GM12878 (cell line): ENCODE measurements at regions not wholly inside any gene's neighbourhood (a gene's known extent, or its start where the extent isn't known, plus 50 kb on each side); places are given as distances from the start of the nearest gene placed in this dataset.

Source experiments
- ATAC-seq: fragments of 200-7000 bp; cut with Tn5 transposase; 3 replicates; pipeline ENCODE4 v1.9.1; 2020; ENCODE audit warnings: mild to moderate bottlenecking, moderate library complexity
- BruUV-seq: library from RNA; stranded (reverse); fragments of 400-500 nt; replicated peaks from 2 replicates; lab custom pipeline; 2021; lab: Mats Ljungman, UMichigan
- CTCF ChIA-PET: fragments of 300-600 bp; sonication (Branson Sonifier 250); formaldehyde crosslinking; extraction: SDS; loops from one replicate; lab custom pipeline; 2021; ENCODE audit warnings: inconsistent platforms; lab: Yijun Ruan, JAX
- POLR2A ChIA-PET: fragments of 350-600 bp; formaldehyde crosslinking; extraction: SDS; loops from one replicate; lab custom pipeline; 2021; ENCODE audit warnings: inconsistent platforms; lab: Charles Lee
- RAD21 ChIA-PET: fragments of 300-600 bp; sonication (Branson Sonifier 250); formaldehyde crosslinking; loops from one replicate; lab custom pipeline; 2023; ENCODE audit warnings: antibody characterized with exemption; ENCODE audit not compliant: unreplicated experiment; lab: Charles Lee
- SMC1A ChIA-PET: fragments of 300-600 bp; sonication (Branson Sonifier 250); formaldehyde crosslinking; loops from one replicate; lab custom pipeline; 2023; ENCODE audit not compliant: unreplicated experiment, uncharacterized antibody; lab: Charles Lee
- DNase-seq: peaks from one replicate; pipeline ENCODE4 v3.0.0-alpha.2; 2011; ENCODE audit warnings: low read depth, low spot score
- FAIRE-seq: peaks from 3 replicates; lab custom pipeline; 2011; peaks lifted over from hg19 to GRCh38; lab: Jason Lieb, UNC
- H2AFZ ChIP-seq: 2 replicates; pipeline ENCODE4 v1.6.0; 2011; ENCODE audit warnings: low read depth, low read length, control low read depth; ENCODE audit not compliant: control insufficient read depth
- H3K27ac ChIP-seq: 2 replicates; pipeline ENCODE4 v1.5.1; 2011; ENCODE audit warnings: control low read depth; ENCODE audit not compliant: control insufficient read depth, insufficient read depth
- H3K27me3 ChIP-seq, 2 experiments: replicated peaks in 1 of 2; 2 replicates each; pipeline versions ENCODE4 v1.6.0 to v1.6.1; 2011; ENCODE audit warnings: low read length in 1 of 2; ENCODE audit not compliant: control insufficient read depth in 2 of 2, insufficient read depth in 2 of 2
- H3K36me3 ChIP-seq, 2 experiments: 2 replicates each; pipeline ENCODE4 v1.5.1; 2011; ENCODE audit warnings: low read length in 1 of 2; ENCODE audit not compliant: control insufficient read depth in 2 of 2, insufficient read depth in 2 of 2
- H3K4me1 ChIP-seq: 2 replicates; pipeline ENCODE4 v1.6.1; 2011; ENCODE audit warnings: mild to moderate bottlenecking, low read length, moderate library complexity, mixed read lengths; ENCODE audit not compliant: control insufficient read depth, insufficient read depth
- H3K4me2 ChIP-seq: 2 replicates; pipeline ENCODE4 v1.6.0; 2011; ENCODE audit warnings: control low read depth; ENCODE audit not compliant: control insufficient read depth, insufficient read depth
- H3K4me3 ChIP-seq: fragments of 200-600 bp; sonication (generic); 2 replicates; pipeline ENCODE4 v1.5.1; 2016
- H3K79me2 ChIP-seq: 2 replicates; pipeline ENCODE4 v1.6.0; 2011; ENCODE audit warnings: low read length; ENCODE audit not compliant: control insufficient read depth, insufficient read depth
- H3K9ac ChIP-seq: 2 replicates; pipeline ENCODE4 v1.8.0; 2011; ENCODE audit warnings: low read length, control low read depth, mixed read lengths; ENCODE audit not compliant: control insufficient read depth, insufficient read depth
- H3K9me3 ChIP-seq: replicated peaks from 3 replicates; pipeline ENCODE4 v1.5.1; 2011; ENCODE audit warnings: mild to moderate bottlenecking, low read length; ENCODE audit not compliant: control insufficient read depth, insufficient read depth
- H4K20me1 ChIP-seq: 2 replicates; pipeline ENCODE4 v1.6.0; 2011; ENCODE audit not compliant: control insufficient read depth, insufficient read depth
- CBFB ChIP-seq: IDR thresholded peaks from 2 replicates; pipeline ENCODE4 v1.6.1; 2016; ENCODE audit warnings: antibody characterized with exemption, low read depth
- CBX5 ChIP-seq: sonication (generic); IDR thresholded peaks from 2 replicates; pipeline ENCODE4 v1.6.1; 2016; ENCODE audit warnings: low read depth, moderate library complexity, mild to moderate bottlenecking, inconsistent platforms
- CREM ChIP-seq: IDR thresholded peaks from 2 replicates; pipeline ENCODE4 v1.6.1; 2014; ENCODE audit warnings: antibody characterized with exemption, low read depth
- EED ChIP-seq: sonication (generic); IDR thresholded peaks from 2 replicates; pipeline ENCODE4 v1.6.1; 2016; ENCODE audit warnings: antibody characterized with exemption, low read depth
- IKZF2 ChIP-seq, 2 experiments: fragments of 450-650 bp; IDR thresholded peaks; 2 replicates each; pipeline ENCODE4 v1.6.1; 2017; ENCODE audit warnings: mild to moderate bottlenecking in 2 of 2, moderate library complexity in 2 of 2
- LARP7 ChIP-seq: fragments of 450-650 bp; IDR thresholded peaks from 2 replicates; pipeline ENCODE4 v1.6.1; 2017; ENCODE audit warnings: mild to moderate bottlenecking
- NFYA ChIP-seq: IDR thresholded peaks from 2 replicates; pipeline ENCODE4 v1.6.1; 2011; ENCODE audit warnings: low read depth, mild to moderate bottlenecking, low read length, improper control_type of control experiment, borderline replicate concordance
- WGBS: methylation state at CpG from one replicate; pipeline ENCODE4 v1.1.6; 2016; ENCODE audit warnings: low lambda C conversion rate; ENCODE audit not compliant: insufficient replicate concordance, insufficient coverage; ENCODE audit errors: missing lambda C conversion rate; 5-methylcytosine and 5-hydroxymethylcytosine counted together
- in situ Hi-C: fragments of 300-500 bp; cut with MboI; formaldehyde crosslinking; loops from 9 replicates; pipeline ENCODE4 v1.14.3; 2018; ENCODE audit warnings: mixed read lengths
- intact Hi-C: fragments of 100-400 bp; cut with micrococcal nuclease; formaldehyde crosslinking; loops from one replicate; pipeline ENCODE4 v1.14.2; 2022; ENCODE audit not compliant: unreplicated experiment
- TF ChIP-seq, protein P1 (sequence below): IDR thresholded peaks from 2 replicates; pipeline ENCODE4 v1.6.1; 2012; ENCODE audit warnings: improper control_type of control experiment, low read depth, low read length; ENCODE audit not compliant: insufficient replicate concordance
- TF ChIP-seq, protein P2 (sequence below): fragments of 450-650 bp; IDR thresholded peaks from 2 replicates; pipeline ENCODE4 v1.6.1; 2017; ENCODE audit warnings: antibody characterized with exemption, mild to moderate bottlenecking, moderate library complexity
- TF ChIP-seq, protein P3 (sequence below): IDR thresholded peaks from 2 replicates; pipeline ENCODE4 v1.6.1; 2012; ENCODE audit warnings: low read depth, low read length, improper control_type of control experiment

DNA sequence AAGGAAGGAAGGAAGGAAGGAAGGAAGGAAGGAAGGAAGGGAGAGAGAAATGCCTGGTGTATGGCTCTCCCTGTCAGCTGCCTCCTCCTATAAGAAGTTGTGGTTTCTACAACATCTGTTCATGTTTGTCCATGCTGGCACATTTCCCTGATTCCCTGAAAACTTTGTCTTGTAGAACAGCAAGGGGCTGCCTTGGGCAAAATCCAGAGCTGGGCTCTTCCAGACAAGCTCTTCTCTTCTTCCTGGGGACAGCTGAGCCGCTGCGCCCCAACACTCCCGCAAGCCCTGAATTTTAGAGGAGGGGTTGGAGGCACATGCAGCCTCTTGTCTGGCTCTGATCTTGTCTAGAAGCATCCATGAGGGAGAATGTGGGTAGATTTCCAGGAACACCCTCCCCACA is 282.0 kb upstream of the ADARB2 start:
- H3K79me2 ChIP-seq: no peaks in the 10 kb centered on the region
- H3K4me2 ChIP-seq: no peak overlapping the region
- no peak overlapping the region for H3K27ac ChIP-seq
- 93% methylated on average over 3 of the region's 3 CpGs for WGBS
- no peak overlapping the region for H2AFZ ChIP-seq
- no peaks in the 10 kb centered on the region for H3K9me3 ChIP-seq
- POLR2A ChIA-PET: no interaction called here
- no peaks in the 10 kb centered on the region for H3K4me1 ChIP-seq
- no peak overlapping the region for H3K9ac ChIP-seq
- SMC1A ChIA-PET: no interaction called here
- DNase-seq (no peak), FAIRE-seq (no peak), ATAC-seq (no peak)
- no peaks in the 10 kb centered on the region for H3K27me3 ChIP-seq
- RAD21 ChIA-PET: no interaction called here
- in situ Hi-C loops (no loop called here), intact Hi-C loops (no loop called here)
- H3K36me3 ChIP-seq: no peaks in the 10 kb centered on the region
- H4K20me1 ChIP-seq: no peaks in the 10 kb centered on the region
- TF ChIP-seq IKZF2 (IDR thresholded peaks at IDR 0.05) (no peak), LARP7 (no peak), CBX5 (no peak), CREM (no peak), CBFB (no peak), NFYA (no peak), EED (no peak)
- TF ChIP-seq, protein P1, sequence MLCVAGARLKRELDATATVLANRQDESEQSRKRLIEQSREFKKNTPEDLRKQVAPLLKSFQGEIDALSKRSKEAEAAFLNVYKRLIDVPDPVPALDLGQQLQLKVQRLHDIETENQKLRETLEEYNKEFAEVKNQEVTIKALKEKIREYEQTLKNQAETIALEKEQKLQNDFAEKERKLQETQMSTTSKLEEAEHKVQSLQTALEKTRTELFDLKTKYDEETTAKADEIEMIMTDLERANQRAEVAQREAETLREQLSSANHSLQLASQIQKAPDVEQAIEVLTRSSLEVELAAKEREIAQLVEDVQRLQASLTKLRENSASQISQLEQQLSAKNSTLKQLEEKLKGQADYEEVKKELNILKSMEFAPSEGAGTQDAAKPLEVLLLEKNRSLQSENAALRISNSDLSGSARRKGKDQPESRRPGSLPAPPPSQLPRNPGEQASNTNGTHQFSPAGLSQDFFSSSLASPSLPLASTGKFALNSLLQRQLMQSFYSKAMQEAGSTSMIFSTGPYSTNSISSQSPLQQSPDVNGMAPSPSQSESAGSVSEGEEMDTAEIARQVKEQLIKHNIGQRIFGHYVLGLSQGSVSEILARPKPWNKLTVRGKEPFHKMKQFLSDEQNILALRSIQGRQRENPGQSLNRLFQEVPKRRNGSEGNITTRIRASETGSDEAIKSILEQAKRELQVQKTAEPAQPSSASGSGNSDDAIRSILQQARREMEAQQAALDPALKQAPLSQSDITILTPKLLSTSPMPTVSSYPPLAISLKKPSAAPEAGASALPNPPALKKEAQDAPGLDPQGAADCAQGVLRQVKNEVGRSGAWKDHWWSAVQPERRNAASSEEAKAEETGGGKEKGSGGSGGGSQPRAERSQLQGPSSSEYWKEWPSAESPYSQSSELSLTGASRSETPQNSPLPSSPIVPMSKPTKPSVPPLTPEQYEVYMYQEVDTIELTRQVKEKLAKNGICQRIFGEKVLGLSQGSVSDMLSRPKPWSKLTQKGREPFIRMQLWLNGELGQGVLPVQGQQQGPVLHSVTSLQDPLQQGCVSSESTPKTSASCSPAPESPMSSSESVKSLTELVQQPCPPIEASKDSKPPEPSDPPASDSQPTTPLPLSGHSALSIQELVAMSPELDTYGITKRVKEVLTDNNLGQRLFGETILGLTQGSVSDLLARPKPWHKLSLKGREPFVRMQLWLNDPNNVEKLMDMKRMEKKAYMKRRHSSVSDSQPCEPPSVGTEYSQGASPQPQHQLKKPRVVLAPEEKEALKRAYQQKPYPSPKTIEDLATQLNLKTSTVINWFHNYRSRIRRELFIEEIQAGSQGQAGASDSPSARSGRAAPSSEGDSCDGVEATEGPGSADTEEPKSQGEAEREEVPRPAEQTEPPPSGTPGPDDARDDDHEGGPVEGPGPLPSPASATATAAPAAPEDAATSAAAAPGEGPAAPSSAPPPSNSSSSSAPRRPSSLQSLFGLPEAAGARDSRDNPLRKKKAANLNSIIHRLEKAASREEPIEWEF: no peak
- TF ChIP-seq, protein P2, sequence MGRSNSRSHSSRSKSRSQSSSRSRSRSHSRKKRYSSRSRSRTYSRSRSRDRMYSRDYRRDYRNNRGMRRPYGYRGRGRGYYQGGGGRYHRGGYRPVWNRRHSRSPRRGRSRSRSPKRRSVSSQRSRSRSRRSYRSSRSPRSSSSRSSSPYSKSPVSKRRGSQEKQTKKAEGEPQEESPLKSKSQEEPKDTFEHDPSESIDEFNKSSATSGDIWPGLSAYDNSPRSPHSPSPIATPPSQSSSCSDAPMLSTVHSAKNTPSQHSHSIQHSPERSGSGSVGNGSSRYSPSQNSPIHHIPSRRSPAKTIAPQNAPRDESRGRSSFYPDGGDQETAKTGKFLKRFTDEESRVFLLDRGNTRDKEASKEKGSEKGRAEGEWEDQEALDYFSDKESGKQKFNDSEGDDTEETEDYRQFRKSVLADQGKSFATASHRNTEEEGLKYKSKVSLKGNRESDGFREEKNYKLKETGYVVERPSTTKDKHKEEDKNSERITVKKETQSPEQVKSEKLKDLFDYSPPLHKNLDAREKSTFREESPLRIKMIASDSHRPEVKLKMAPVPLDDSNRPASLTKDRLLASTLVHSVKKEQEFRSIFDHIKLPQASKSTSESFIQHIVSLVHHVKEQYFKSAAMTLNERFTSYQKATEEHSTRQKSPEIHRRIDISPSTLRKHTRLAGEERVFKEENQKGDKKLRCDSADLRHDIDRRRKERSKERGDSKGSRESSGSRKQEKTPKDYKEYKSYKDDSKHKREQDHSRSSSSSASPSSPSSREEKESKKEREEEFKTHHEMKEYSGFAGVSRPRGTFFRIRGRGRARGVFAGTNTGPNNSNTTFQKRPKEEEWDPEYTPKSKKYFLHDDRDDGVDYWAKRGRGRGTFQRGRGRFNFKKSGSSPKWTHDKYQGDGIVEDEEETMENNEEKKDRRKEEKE: no peak
- TF ChIP-seq, protein P3, sequence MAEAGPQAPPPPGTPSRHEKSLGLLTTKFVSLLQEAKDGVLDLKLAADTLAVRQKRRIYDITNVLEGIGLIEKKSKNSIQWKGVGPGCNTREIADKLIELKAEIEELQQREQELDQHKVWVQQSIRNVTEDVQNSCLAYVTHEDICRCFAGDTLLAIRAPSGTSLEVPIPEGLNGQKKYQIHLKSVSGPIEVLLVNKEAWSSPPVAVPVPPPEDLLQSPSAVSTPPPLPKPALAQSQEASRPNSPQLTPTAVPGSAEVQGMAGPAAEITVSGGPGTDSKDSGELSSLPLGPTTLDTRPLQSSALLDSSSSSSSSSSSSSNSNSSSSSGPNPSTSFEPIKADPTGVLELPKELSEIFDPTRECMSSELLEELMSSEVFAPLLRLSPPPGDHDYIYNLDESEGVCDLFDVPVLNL: no peak
- no TSS peak for BruUV-seq
- CTCF ChIA-PET: no interaction called here
- H3K4me3 ChIP-seq: no peak overlapping the region
